ENCODE measurements at regions not wholly inside any gene's neighbourhood (a gene's known extent, or its start where the extent isn't known, plus 50 kb on each side); places are given as distances from the start of the nearest gene placed in this dataset.
"Not testable (repeated sequence)": the region's sequence is repeated elsewhere in the genome, so short reads cannot be mapped to it uniquely, and the experiment has no call there.

- no peak for DNase-seq
Measured at GRCh38 chr12:116360579-116361413, 83.3 kb upstream of the MED13L start.

- no peak for DNase-seq
Measured at GRCh38 chr12:116361414-116362223, 84.1 kb upstream of the MED13L start.

GRCh38 chr12:116365114-116365513, 87.6 kb upstream of the MED13L start:
- no peak for DNase-seq

GRCh38 chr12:116365606-116366455, 88.3 kb upstream of the MED13L start:
- no peak for DNase-seq

GRCh38 chr12:116366456-116366776, 88.9 kb upstream of the MED13L start:
- DNase-seq, result no peak

GRCh38 chr12:116366824-116367223, 89.3 kb upstream of the MED13L start:
- no peak for DNase-seq

GRCh38 chr12:116368196-116369194, 91.0 kb upstream of the MED13L start:
- DNase-seq, result peak; percentile 70

GRCh38 chr12:116370004-116370404, 92.5 kb upstream of the MED13L start:
- DNase-seq, result no peak

GRCh38 chr12:116370886-116371580, 93.5 kb upstream of the MED13L start:
- no peak for DNase-seq

- no peak for DNase-seq
Measured at GRCh38 chr12:116372815-116373214, 95.3 kb upstream of the MED13L start.

GRCh38 chr12:116373572-116374206, 96.2 kb upstream of the MED13L start:
- DNase-seq, result no peak

- DNase-seq, result no peak
Measured at GRCh38 chr12:116374207-116374606, 96.7 kb upstream of the MED13L start.

GRCh38 chr12:116375278-116375842, 97.9 kb upstream of the MED13L start:
- no peak for DNase-seq

GRCh38 chr12:116376354-116377193, 99.1 kb upstream of the MED13L start:
- no peak for DNase-seq

GRCh38 chr12:116377194-116377571, 99.7 kb upstream of the MED13L start:
- not testable (repeated sequence) for DNase-seq

GRCh38 chr12:116378002-116378401, 100.5 kb upstream of the MED13L start:
- DNase-seq, result no peak

GRCh38 chr12:116380108-116380507, 102.6 kb upstream of the MED13L start:
- no peak for DNase-seq

GRCh38 chr12:116380740-116381139, 103.2 kb upstream of the MED13L start:
- DNase-seq, result not testable (repeated sequence)

Data from right lung (tissue), 2 donors.